ENCODE measurements at regions not wholly inside any gene's neighbourhood (a gene's known extent, or its start where the extent isn't known, plus 50 kb on each side); places are given as distances from the start of the nearest gene placed in this dataset.

DNA sequence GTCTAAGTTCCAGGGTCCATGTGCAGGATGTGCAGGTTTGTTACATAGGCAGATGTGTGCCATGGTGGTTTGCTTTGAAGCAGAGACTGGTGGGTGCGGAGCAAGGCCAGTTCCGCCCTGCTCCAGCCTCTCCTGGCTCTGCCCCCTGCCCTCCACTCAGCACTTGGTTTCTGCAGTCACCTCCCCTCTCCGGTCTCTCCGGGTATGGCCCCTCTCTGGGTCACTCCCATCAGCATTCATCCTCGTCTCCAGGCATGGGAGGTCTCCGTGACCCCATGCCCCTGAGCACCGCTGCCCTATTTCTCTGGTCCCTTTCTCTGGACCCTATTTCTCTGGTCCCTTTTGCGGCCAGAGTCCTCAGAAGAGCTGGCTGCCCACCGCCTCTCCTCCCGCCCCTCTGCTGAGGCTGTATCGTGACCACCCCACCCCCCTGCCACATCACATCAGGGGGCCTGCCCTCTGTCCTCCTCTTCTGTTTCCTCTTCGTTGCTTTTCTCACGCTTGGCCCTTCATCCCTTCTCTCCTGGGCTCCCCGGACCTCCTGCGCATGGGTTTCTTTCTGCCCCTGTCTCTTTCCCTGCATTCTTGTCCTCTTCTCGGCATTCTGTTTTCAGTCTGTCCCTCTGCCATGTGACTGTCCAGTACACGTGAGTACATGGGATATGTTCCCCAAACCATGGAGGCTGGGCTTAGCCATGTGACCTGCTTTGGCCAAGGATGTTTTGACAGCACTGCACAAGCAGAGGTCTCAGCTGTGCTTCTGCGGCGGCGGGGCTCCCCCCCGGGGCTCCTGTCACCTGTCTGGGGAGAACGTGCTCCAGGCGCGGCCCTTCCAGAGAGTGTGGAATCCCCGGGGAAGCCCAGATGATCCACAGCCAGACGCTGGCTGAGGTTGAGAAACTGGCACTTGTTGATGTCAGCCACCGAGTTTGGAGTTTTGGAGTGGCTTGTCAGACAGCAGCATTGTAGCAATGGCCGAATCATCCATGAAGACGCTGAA, 54.4 kb upstream of the C1orf174 start:
- H3K4me3 ChIP-seq (ENCODE audit: low read depth, low read length): no peak overlapping the region
- TF ChIP-seq, protein P1, sequence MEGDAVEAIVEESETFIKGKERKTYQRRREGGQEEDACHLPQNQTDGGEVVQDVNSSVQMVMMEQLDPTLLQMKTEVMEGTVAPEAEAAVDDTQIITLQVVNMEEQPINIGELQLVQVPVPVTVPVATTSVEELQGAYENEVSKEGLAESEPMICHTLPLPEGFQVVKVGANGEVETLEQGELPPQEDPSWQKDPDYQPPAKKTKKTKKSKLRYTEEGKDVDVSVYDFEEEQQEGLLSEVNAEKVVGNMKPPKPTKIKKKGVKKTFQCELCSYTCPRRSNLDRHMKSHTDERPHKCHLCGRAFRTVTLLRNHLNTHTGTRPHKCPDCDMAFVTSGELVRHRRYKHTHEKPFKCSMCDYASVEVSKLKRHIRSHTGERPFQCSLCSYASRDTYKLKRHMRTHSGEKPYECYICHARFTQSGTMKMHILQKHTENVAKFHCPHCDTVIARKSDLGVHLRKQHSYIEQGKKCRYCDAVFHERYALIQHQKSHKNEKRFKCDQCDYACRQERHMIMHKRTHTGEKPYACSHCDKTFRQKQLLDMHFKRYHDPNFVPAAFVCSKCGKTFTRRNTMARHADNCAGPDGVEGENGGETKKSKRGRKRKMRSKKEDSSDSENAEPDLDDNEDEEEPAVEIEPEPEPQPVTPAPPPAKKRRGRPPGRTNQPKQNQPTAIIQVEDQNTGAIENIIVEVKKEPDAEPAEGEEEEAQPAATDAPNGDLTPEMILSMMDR (IDR thresholded peaks at IDR 0.05; ENCODE audit: borderline replicate concordance, insufficient read depth, low read depth, low read length): no peak

DNA sequence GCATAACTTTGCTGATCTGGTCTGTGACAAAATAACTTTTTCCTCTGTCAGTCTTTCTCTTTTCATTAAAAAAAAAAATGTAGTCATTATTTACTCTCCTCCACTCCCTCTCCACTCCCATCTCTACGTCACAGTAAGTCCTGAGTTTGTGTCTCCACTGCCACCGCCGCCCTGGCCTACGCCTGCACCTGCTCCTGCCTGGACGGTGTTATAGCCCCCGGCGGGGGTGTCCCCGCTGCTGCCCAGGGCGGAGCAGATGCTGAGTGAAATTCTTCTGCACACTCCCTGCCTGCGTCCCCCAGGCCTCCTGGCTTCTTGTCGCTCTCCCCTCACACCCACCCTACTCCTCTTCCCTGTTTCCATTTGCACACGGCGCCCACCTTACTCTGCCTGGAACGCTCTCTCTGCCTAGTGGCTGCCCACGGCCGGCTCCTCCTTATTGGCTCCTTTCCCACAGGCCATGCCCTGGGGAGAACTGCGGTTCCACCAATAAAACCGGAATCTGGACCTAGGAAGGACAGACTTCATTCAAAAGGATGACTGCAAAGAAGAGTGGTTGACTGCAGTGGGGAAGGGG, 55.2 kb upstream of the C1orf174 start:
- no peak overlapping the region for H3K4me3 ChIP-seq (ENCODE audit: low read depth, low read length)
- TF ChIP-seq, protein P1 (IDR thresholded peaks at IDR 0.05; ENCODE audit: borderline replicate concordance, insufficient read depth, low read depth, low read length): no peak

DNA sequence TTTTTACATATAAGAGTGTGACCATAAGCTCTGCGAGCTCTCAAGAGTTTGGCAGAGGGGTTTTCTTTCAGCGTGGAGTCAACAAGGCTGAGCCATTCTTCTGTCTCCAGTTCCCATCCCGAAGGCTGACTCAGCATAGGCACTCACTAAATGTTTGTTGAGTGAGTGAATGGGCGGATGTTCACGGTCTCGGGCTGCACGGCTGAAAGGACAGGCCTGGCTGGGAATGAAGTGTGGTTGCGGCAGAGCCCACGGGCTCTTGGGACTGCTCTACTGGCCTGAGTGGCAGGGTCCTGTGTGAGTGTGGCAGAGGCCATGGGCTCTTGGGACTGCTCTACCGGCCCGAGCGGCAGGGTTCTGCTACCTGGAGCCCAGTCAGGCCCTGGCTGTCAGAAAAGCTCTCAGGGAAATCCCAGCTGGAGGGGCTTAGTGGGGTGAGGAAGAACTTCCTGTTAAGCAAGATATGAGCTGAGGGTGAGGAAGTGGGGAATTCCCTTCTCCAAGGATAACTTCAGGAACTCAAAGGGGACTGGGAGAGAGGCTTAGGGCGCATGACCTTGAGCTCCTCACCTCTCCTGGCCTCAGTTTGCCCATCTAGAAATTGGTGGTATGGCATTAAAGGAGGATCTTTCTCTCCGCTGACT, 56.6 kb upstream of the C1orf174 start:
- TF ChIP-seq, protein P1 (IDR thresholded peaks at IDR 0.05; ENCODE audit: borderline replicate concordance, insufficient read depth, low read depth, low read length): no peak
- no peak overlapping the region for H3K4me3 ChIP-seq (ENCODE audit: low read depth, low read length)

DNA sequence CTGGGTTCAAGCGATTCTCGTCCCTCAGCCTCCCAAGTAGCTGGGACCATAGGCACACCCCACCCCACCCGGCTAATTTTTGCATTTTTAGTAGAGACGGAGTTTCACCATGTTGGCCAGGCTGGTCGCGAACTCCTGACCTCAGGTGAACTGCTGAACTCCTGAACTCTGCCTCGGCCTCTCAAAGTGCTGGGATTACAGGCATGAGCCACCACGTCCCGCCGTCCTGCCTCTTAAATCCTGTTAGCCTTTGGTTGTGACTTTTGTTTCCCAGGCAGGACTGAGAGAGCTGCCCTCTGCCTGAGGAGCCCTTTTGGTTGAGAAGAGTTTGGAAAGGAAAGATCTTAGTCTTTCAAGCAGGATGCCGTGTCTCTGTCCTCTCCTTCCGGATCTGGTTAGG, 59.3 kb upstream of the C1orf174 start:
- TF ChIP-seq, protein P1 (IDR thresholded peaks at IDR 0.05; ENCODE audit: borderline replicate concordance, insufficient read depth, low read depth, low read length): no peak

DNA sequence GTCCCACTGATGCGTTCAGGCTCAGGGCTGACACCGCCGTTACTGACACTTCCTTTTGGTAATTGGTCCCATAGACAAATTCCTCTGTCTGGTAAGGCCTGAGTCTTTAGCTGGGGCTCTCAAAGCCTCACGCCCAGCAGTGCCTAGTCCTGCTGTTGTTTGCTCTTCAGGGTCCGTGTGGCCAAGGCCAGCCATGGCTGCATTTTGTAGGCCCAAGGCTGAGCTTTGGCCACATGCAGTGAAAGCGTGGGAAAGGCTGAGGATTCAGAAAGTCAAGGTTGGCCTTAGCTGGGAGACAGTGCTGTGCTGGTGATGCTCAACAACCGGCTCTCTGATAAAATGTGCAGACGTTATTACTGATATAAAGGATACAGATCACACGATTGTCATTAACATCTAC, 63.5 kb upstream of the C1orf174 start:
- TF ChIP-seq, protein P1 (IDR thresholded peaks at IDR 0.05; ENCODE audit: borderline replicate concordance, insufficient read depth, low read depth, low read length): no peak
- H3K4me3 ChIP-seq (ENCODE audit: low read depth, low read length): no peak overlapping the region

More for the DNA sequence above, 59.3 kb upstream of the C1orf174 start:
- no peak overlapping the region for H3K4me3 ChIP-seq (ENCODE audit: low read depth, low read length)

DNA sequence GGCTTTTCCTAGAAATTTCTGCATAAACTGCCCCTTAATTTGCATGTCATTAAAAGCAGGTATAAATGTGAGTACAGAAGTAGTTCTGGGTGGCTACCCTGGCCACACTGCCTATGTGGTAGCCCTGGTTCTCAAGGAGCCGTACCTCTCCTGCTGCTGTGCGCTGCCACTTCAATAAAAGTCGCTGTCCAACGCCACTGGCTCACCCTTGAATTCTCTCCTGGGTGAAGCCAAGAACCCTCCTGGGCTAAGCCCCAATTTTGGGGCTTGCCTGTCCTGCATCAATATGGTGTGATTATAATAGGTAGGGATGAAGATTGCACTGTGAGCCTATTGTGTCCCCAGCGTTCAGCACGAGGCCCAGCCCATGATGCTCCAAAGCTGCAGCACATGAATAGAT, 65.6 kb upstream of the C1orf174 start:
- TF ChIP-seq, protein P1 (IDR thresholded peaks at IDR 0.05; ENCODE audit: borderline replicate concordance, insufficient read depth, low read depth, low read length): no peak
- H3K4me3 ChIP-seq (ENCODE audit: low read depth, low read length): no peak overlapping the region
